Esophagus muscularis mucosa (tissue), 3 donors: ENCODE measurements at regions not wholly inside any gene's neighbourhood (a gene's known extent, or its start where the extent isn't known, plus 50 kb on each side); places are given as distances from the start of the nearest gene placed in this dataset.

ENCODE experiments used
- CTCF ChIP-seq, 3 experiments: fragments of 200-600 bp in 2 of 3; fragments of 450-650 bp in 1 of 3; sonication (generic) in 2 of 3; IDR thresholded peaks; one replicate each; pipeline ENCODE4 v1.5.1; 2017 to 2019; ENCODE audit warnings: antibody characterized with exemption in 3 of 3, mild to moderate bottlenecking in 2 of 3, moderate library complexity in 1 of 3
- POLR2A ChIP-seq: fragments of 450-650 bp; IDR thresholded peaks from one replicate; pipeline ENCODE4 v1.6.1; 2017; ENCODE audit warnings: antibody characterized with exemption, moderate library complexity, mild to moderate bottlenecking, low read depth
- POLR2AphosphoS5 ChIP-seq, 2 donors: sonication (generic); formaldehyde crosslinking; IDR thresholded peaks; one replicate each; pipeline ENCODE4 v1.6.1; 2017; ENCODE audit warnings: antibody characterized with exemption in 2 of 2

GRCh38 chr13:48874165-48874564 lies 101.5 kb upstream of the FNDC3A start:
- TF ChIP-seq CTCF (IDR thresholded peaks at IDR 0.05) (no peak), POLR2A (no peak), POLR2AphosphoS5 (IDR thresholded peaks at IDR 0.05) (no peak)
